Epithelial cell of esophagus (primary cell): ENCODE measurements at regions not wholly inside any gene's neighbourhood (a gene's known extent, or its start where the extent isn't known, plus 50 kb on each side); places are given as distances from the start of the nearest gene placed in this dataset.

Experiments used
- DNase-seq: peaks from one replicate; pipeline ENCODE4 v3.0.0; 2010; ENCODE audit warnings: low read depth
- H3K4me3 ChIP-seq: 2 replicates; pipeline ENCODE4 v1.5.1; 2011; ENCODE audit warnings: mild to moderate bottlenecking, low read length, control low read depth
- CTCF ChIP-seq: IDR thresholded peaks from 2 replicates; pipeline ENCODE4 v1.5.1; 2011; ENCODE audit warnings: low read depth, mild to moderate bottlenecking, low read length, control low read depth, inconsistent platforms; ENCODE audit not compliant: insufficient read depth; ENCODE audit errors: missing control alignments

- H3K4me3 ChIP-seq, result no peak overlapping the region
- DNase-seq, result no peak
- TF ChIP-seq CTCF, result no peak
Observed at GRCh38 chr12:85369365-85370154, 89.5 kb downstream of the ALX1 start.

- DNase-seq, result no peak
- no peak overlapping the region for H3K4me3 ChIP-seq
- no peak for TF ChIP-seq CTCF
Observed at GRCh38 chr12:85373045-85373444, 93.0 kb downstream of the ALX1 start.

GRCh38 chr12:85374981-85375380 is 95.0 kb downstream of the ALX1 start:
- H3K4me3 ChIP-seq, result no peak overlapping the region
- DNase-seq, result no peak
- no peak for TF ChIP-seq CTCF

GRCh38 chr12:85385406-85385805 is 105.4 kb downstream of the ALX1 start:
- no peak for TF ChIP-seq CTCF

GRCh38 chr12:85390266-85390665 is 110.2 kb downstream of the ALX1 start:
- no peak for DNase-seq
- H3K4me3 ChIP-seq, result no peak overlapping the region
- no peak for TF ChIP-seq CTCF

More at GRCh38 chr12:85385406-85385805, 105.4 kb downstream of the ALX1 start:
- no peak overlapping the region for H3K4me3 ChIP-seq
- DNase-seq, result no peak

- no peak for TF ChIP-seq CTCF
- no peak for DNase-seq
- no peak overlapping the region for H3K4me3 ChIP-seq
Observed at GRCh38 chr12:85392508-85392907, 112.5 kb downstream of the ALX1 start.

GRCh38 chr12:85393606-85394005 is 113.6 kb downstream of the ALX1 start:
- no peak for TF ChIP-seq CTCF
- H3K4me3 ChIP-seq, result no peak overlapping the region
- DNase-seq, result no peak
